ENCODE measurements at regions not wholly inside any gene's neighbourhood (a gene's known extent, or its start where the extent isn't known, plus 50 kb on each side); places are given as distances from the start of the nearest gene placed in this dataset.

DNA sequence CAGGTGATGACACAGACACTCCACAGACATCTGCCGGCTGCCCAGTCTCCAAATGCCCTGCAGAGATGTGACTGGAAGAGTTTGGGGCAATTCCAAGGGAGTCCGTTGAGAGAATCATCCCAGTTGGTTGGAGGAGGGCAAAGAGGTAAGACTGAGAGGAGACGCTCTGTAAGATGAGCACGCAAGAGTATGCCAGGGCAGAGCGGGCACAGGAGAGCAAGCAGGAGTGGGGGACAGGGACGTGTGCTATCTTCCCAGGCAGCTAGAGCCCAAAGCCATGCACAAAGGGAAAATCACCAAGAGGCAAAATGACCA is 156.3 kb upstream of the TSHZ3 start:
- no peaks in the 10 kb centered on the region for H3K36me3 ChIP-seq (ENCODE audit: control insufficient read depth in 2 of 2, extremely low read depth in 1 of 2, insufficient read depth in 2 of 2, low read length in 2 of 2)
- no peak overlapping the region for H3K9ac ChIP-seq (ENCODE audit: control insufficient read depth, extremely low read depth, insufficient read depth, low read length)
- no peaks in the 10 kb centered on the region for H3K9me1 ChIP-seq (ENCODE audit: control insufficient read depth, extremely low read depth, insufficient read depth, low read length)
- no peaks in the 10 kb centered on the region for H4K20me1 ChIP-seq (ENCODE audit: control insufficient read depth, extremely low read depth, insufficient read depth, low read length)
- no peak overlapping the region for H3K27ac ChIP-seq (ENCODE audit: control insufficient read depth, insufficient read depth, low read length)
- no peak overlapping the region for H3K4me2 ChIP-seq (ENCODE audit: control insufficient read depth, extremely low read depth, insufficient read depth, low read depth, low read length)
- H2AFZ ChIP-seq (ENCODE audit: control insufficient read depth, low read length) = no peak overlapping the region
- H3K27me3 ChIP-seq (ENCODE audit: control insufficient read depth, extremely low read depth, insufficient read depth, low read length) = no peaks in the 10 kb centered on the region
- dilution Hi-C loops (cut with MboI; ENCODE audit: extremely low pct_ligation_motif_present, low sequenced_read_pairs) = no loop called here
- H3K9me3 ChIP-seq (ENCODE audit: control insufficient read depth, low read depth, low read length) = peaks cover 2% of the 10 kb centered on the region
- no peaks in the 10 kb centered on the region for H3K79me2 ChIP-seq (ENCODE audit: control insufficient read depth, insufficient read depth, low read length)
- H3K4me1 ChIP-seq (ENCODE audit: control insufficient read depth, extremely low read depth, insufficient read depth, low read length) = no peaks in the 10 kb centered on the region
- no peak for FAIRE-seq
- no peak for DNase-seq (ENCODE audit: low read depth, low spot score)
- H3K4me3 ChIP-seq (ENCODE audit: control insufficient read depth in 2 of 3, extremely low read depth in 1 of 3, insufficient read depth in 2 of 3, low read depth in 1 of 3, low read length in 3 of 3) = no peak overlapping the region
- TF ChIP-seq, protein P1, sequence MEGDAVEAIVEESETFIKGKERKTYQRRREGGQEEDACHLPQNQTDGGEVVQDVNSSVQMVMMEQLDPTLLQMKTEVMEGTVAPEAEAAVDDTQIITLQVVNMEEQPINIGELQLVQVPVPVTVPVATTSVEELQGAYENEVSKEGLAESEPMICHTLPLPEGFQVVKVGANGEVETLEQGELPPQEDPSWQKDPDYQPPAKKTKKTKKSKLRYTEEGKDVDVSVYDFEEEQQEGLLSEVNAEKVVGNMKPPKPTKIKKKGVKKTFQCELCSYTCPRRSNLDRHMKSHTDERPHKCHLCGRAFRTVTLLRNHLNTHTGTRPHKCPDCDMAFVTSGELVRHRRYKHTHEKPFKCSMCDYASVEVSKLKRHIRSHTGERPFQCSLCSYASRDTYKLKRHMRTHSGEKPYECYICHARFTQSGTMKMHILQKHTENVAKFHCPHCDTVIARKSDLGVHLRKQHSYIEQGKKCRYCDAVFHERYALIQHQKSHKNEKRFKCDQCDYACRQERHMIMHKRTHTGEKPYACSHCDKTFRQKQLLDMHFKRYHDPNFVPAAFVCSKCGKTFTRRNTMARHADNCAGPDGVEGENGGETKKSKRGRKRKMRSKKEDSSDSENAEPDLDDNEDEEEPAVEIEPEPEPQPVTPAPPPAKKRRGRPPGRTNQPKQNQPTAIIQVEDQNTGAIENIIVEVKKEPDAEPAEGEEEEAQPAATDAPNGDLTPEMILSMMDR (optimal IDR thresholded peaks at IDR 0.05 in 1 of 3, IDR thresholded peaks at IDR 0.05 in 1 of 3, conservative IDR thresholded peaks at IDR 0.05 in 1 of 3; ENCODE audit: extremely low read depth in 1 of 3, insufficient read depth in 2 of 3, low read length in 3 of 3) = no peak
- no peak for TF ChIP-seq EZH2 (IDR thresholded peaks at IDR 0.05; ENCODE audit: low read length)

DNA sequence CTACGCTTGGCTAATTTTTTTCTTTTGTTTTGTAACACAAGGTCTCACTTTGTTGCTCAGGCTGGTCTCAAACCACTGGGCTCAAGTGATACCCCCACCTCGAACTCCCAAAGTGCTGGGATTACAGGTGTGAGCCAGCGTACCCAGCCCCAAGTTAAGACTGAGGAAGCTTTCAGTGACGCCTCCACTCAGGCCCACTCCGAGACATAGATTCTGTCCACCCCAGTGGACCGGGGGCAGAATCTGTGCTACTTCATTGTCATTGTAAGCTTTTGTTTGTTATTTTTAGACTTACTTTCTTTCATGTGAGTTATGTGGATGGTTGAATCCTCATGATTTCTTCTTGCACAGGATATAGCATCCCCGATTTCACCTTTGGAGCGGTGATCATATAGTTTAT is 156.9 kb upstream of the TSHZ3 start:
- H3K27me3 ChIP-seq (ENCODE audit: control insufficient read depth, extremely low read depth, insufficient read depth, low read length) = no peaks in the 10 kb centered on the region
- H3K36me3 ChIP-seq (ENCODE audit: control insufficient read depth in 2 of 2, extremely low read depth in 1 of 2, insufficient read depth in 2 of 2, low read length in 2 of 2) = no peaks in the 10 kb centered on the region
- peaks cover 2% of the 10 kb centered on the region for H3K9me3 ChIP-seq (ENCODE audit: control insufficient read depth, low read depth, low read length)
- no peak overlapping the region for H3K4me2 ChIP-seq (ENCODE audit: control insufficient read depth, extremely low read depth, insufficient read depth, low read depth, low read length)
- no peaks in the 10 kb centered on the region for H4K20me1 ChIP-seq (ENCODE audit: control insufficient read depth, extremely low read depth, insufficient read depth, low read length)
- H3K4me3 ChIP-seq (ENCODE audit: control insufficient read depth in 2 of 3, extremely low read depth in 1 of 3, insufficient read depth in 2 of 3, low read depth in 1 of 3, low read length in 3 of 3) = no peak overlapping the region
- FAIRE-seq (no peak), DNase-seq (ENCODE audit: low read depth, low spot score) (no peak)
- dilution Hi-C loops (cut with MboI; ENCODE audit: extremely low pct_ligation_motif_present, low sequenced_read_pairs) = no loop called here
- H2AFZ ChIP-seq (ENCODE audit: control insufficient read depth, low read length) = no peak overlapping the region
- H3K27ac ChIP-seq (ENCODE audit: control insufficient read depth, insufficient read depth, low read length) = no peak overlapping the region
- no peaks in the 10 kb centered on the region for H3K4me1 ChIP-seq (ENCODE audit: control insufficient read depth, extremely low read depth, insufficient read depth, low read length)
- no peaks in the 10 kb centered on the region for H3K9me1 ChIP-seq (ENCODE audit: control insufficient read depth, extremely low read depth, insufficient read depth, low read length)
- TF ChIP-seq, protein P1 (optimal IDR thresholded peaks at IDR 0.05 in 1 of 3, IDR thresholded peaks at IDR 0.05 in 1 of 3, conservative IDR thresholded peaks at IDR 0.05 in 1 of 3; ENCODE audit: extremely low read depth in 1 of 3, insufficient read depth in 2 of 3, low read length in 3 of 3) = no peak
- no peak for TF ChIP-seq EZH2 (IDR thresholded peaks at IDR 0.05; ENCODE audit: low read length)
- no peaks in the 10 kb centered on the region for H3K79me2 ChIP-seq (ENCODE audit: control insufficient read depth, insufficient read depth, low read length)
- no peak overlapping the region for H3K9ac ChIP-seq (ENCODE audit: control insufficient read depth, extremely low read depth, insufficient read depth, low read length)

Measured in keratinocyte (primary cell).